Kidney (tissue), 13 donors: ENCODE measurements at regions not wholly inside any gene's neighbourhood (a gene's known extent, or its start where the extent isn't known, plus 50 kb on each side); places are given as distances from the start of the nearest gene placed in this dataset.

ENCODE experiments used
- DNase-seq, 5 donors: peaks; one replicate each; pipeline ENCODE4 v3.0.0-alpha.2; 2013 to 2020
- FAIRE-seq: peaks from 2 replicates; lab custom pipeline; 2012; peaks lifted over from hg19 to GRCh38; lab: Jason Lieb, UNC
- H3K27ac ChIP-seq, 2 donors: one replicate each; pipeline ENCODE4 v1.7.0; 2013; ENCODE audit warnings: low read depth in 2 of 2, low read length in 2 of 2, inconsistent platforms in 1 of 2
- H3K27me3 ChIP-seq: one replicate; pipeline ENCODE4 v1.7.1; 2013; ENCODE audit warnings: low read length, inconsistent platforms; ENCODE audit not compliant: control insufficient read depth, insufficient read depth
- H3K36me3 ChIP-seq, 3 donors: one replicate each; pipeline versions ENCODE4 v1.7.0 to v1.7.1; 2013; ENCODE audit warnings: low read length in 3 of 3, control low read depth in 1 of 3, inconsistent platforms in 1 of 3; ENCODE audit not compliant: insufficient read depth in 3 of 3, control insufficient read depth in 2 of 3
- H3K4me1 ChIP-seq, 3 donors: one replicate each; pipeline versions ENCODE4 v1.7.0 to v1.7.1; 2013; ENCODE audit warnings: low read length in 3 of 3, inconsistent platforms in 1 of 3, low read depth in 1 of 3; ENCODE audit not compliant: control insufficient read depth in 2 of 3, insufficient read depth in 2 of 3
- H3K4me3 ChIP-seq, 3 donors: one replicate each; pipeline versions ENCODE4 v1.7.0 to v1.8.1; 2013; ENCODE audit warnings: low read length in 3 of 3, control low read depth in 1 of 3, inconsistent platforms in 1 of 3
- H3K9ac ChIP-seq, 3 donors: one replicate each; pipeline versions ENCODE4 v1.7.0 to v1.7.1; 2013; ENCODE audit warnings: low read length in 3 of 3, control low read depth in 1 of 3, inconsistent platforms in 1 of 3
- H3K9me3 ChIP-seq, 3 donors: one replicate each; pipeline versions ENCODE4 v1.7.0 to v1.7.1; 2013; ENCODE audit warnings: low read length in 3 of 3, control low read depth in 1 of 3, inconsistent platforms in 1 of 3; ENCODE audit not compliant: control insufficient read depth in 2 of 3, insufficient read depth in 1 of 3
- CTCF ChIP-seq: IDR thresholded peaks from 3 replicates; pipeline ENCODE4 v1.5.1; 2012; ENCODE audit warnings: mild to moderate bottlenecking, moderate library complexity, borderline replicate concordance; ENCODE audit not compliant: insufficient read depth; ENCODE audit errors: extremely low read depth
- intact Hi-C: fragments of 100-400 bp; cut with DNase I; formaldehyde crosslinking; loops from one replicate; pipeline ENCODE4 v1.11.1; 2022
- donor health status: control.
- donor health status: control.
- donor health status: control.
- donor health status: control.
- donor health status: control.
- donor health status: DM: yes; HTN: yes; CAD: no.
- donor health status: Normal renal cell carcinoma (clear cell type).

- FAIRE-seq (no peak), DNase-seq (no peak)
- Histone ChIP-seq H3K9ac (no peak overlapping the region), H3K9me3 (no peaks in the 10 kb centered on the region), H3K4me3 (no peak overlapping the region), H3K27me3 (no peaks in the 10 kb centered on the region), H3K27ac (no peak overlapping the region), H3K36me3 (no peaks in the 10 kb centered on the region), H3K4me1 (no peaks in the 10 kb centered on the region)
- intact Hi-C loops: no loop called here
- no peak for TF ChIP-seq CTCF
These were observed 90.3 kb downstream of the DIRAS2 start for GRCh38 chr9:90552317-90552716.

- Histone ChIP-seq H3K9me3 (no peaks in the 10 kb centered on the region), H3K27ac (no peak overlapping the region), H3K36me3 (no peaks in the 10 kb centered on the region), H3K4me3 (no peak overlapping the region), H3K4me1 (no peaks in the 10 kb centered on the region), H3K9ac (no peak overlapping the region), H3K27me3 (no peaks in the 10 kb centered on the region)
- FAIRE-seq: no peak
- intact Hi-C loops: no loop called here
- no peak for TF ChIP-seq CTCF
- DNase-seq: peak in 1 of 5 donors; percentile 52
These were observed 87.1 kb downstream of the DIRAS2 start for GRCh38 chr9:90555351-90556057.

GRCh38 chr9:90556897-90557675, 85.5 kb downstream of the DIRAS2 start:
- no peak overlapping the region for H3K9ac ChIP-seq
- no peaks in the 10 kb centered on the region for H3K36me3 ChIP-seq
- no peak for DNase-seq
- no peaks in the 10 kb centered on the region for H3K9me3 ChIP-seq
- no peaks in the 10 kb centered on the region for H3K27me3 ChIP-seq
- intact Hi-C loops: no loop called here
- no peak overlapping the region for H3K4me3 ChIP-seq
- H3K4me1 ChIP-seq: no peaks in the 10 kb centered on the region
- no peak for TF ChIP-seq CTCF
- H3K27ac ChIP-seq: no peak overlapping the region
- FAIRE-seq: no peak
